ENCODE measurements at regions not wholly inside any gene's neighbourhood (a gene's known extent, or its start where the extent isn't known, plus 50 kb on each side); places are given as distances from the start of the nearest gene placed in this dataset.

DNA sequence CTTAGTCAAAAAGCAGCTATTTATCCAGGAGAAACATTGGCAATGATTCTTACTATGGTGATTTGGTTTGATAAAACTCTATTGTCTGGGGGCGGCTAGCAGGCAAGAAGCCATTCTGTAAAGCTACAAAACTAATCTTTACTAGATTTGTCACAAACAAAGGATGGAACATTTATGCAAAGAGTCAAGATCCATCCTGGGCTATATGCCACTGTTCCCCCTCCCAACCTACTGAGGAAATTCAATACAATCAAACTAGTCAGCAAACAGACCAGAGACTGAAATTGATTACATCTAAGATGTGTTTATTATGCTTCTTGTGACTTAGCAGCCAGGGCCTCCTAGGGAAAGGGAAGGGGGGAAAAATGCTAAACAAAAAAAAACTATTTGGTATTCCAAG lies 397.6 kb downstream of the GPAM start:
- H3K9me3 ChIP-seq (ENCODE audit: control insufficient read depth in 2 of 2, insufficient read depth in 1 of 2, low read depth in 1 of 2, low read length in 1 of 2), result no peaks in the 10 kb centered on the region
- H3K36me3 ChIP-seq (ENCODE audit: control insufficient read depth in 2 of 2, insufficient read depth in 2 of 2, low read length in 1 of 2), result no peaks in the 10 kb centered on the region
- H3K4me1 ChIP-seq (ENCODE audit: control insufficient read depth in 2 of 2, insufficient read depth in 2 of 2, low read length in 1 of 2), result no peaks in the 10 kb centered on the region
- H3K27me3 ChIP-seq (ENCODE audit: control insufficient read depth in 1 of 2, insufficient read depth in 2 of 2, low read length in 2 of 2), result no peaks in the 10 kb centered on the region
- H3K4me3 ChIP-seq (ENCODE audit: low read depth in 1 of 2, low read length in 2 of 2), result no peak overlapping the region
- WGBS, 2 donors, result 18 to 54% methylated on average over 1 of the region's 1 CpG
- H3K27ac ChIP-seq (ENCODE audit: low read depth in 2 of 2, low read length in 1 of 2), result no peak overlapping the region

DNA sequence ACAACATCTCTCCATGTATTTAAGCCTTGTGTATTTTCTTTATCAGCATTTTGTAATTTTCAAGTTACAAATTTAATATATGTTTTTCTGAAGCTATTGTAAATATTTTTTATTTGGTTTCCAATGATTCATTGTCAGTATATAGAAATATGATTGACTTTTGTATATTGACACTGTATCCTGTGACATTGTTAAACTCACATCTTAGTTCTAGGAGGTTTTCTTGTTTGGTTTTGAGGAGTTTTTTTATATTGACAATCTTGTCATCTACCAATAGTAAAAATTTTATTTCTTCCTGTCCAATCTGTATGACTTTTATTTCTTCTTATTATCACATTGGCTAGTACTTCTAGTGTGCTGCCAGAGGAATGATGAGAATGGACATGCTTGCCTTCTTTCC lies 393.7 kb downstream of the GPAM start:
- Histone ChIP-seq H3K4me1 (ENCODE audit: control insufficient read depth in 2 of 2, insufficient read depth in 2 of 2, low read length in 1 of 2) (no peaks in the 10 kb centered on the region), H3K36me3 (ENCODE audit: control insufficient read depth in 2 of 2, insufficient read depth in 2 of 2, low read length in 1 of 2) (no peaks in the 10 kb centered on the region), H3K27ac (ENCODE audit: low read depth in 2 of 2, low read length in 1 of 2) (no peak overlapping the region), H3K27me3 (ENCODE audit: control insufficient read depth in 1 of 2, insufficient read depth in 2 of 2, low read length in 2 of 2) (no peaks in the 10 kb centered on the region), H3K9me3 (ENCODE audit: control insufficient read depth in 2 of 2, insufficient read depth in 1 of 2, low read depth in 1 of 2, low read length in 1 of 2) (no peaks in the 10 kb centered on the region), H3K4me3 (ENCODE audit: low read depth in 1 of 2, low read length in 2 of 2) (no peak overlapping the region)

DNA sequence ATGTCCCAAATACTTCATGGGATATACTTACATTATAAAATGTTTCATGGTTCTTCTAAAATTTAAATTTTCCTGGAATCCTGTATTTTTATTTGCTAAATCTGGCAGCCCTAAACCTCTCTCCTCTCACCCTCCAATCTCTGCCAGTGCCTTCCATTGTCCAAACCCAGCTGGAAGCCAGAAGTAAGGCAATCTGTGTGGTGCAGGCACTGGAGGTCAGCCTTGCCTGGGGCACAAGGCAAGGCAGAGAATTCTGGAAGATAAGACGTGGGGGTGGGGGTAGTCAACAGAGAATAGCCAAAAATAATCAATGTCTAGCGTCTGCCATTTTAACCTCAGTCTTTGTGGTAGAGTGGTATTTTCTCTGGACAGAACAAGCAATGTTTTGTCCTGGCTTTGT lies 381.7 kb downstream of the GPAM start:
- Histone ChIP-seq H3K9me3 (ENCODE audit: control insufficient read depth in 2 of 2, insufficient read depth in 1 of 2, low read depth in 1 of 2, low read length in 1 of 2) (no peaks in the 10 kb centered on the region), H3K36me3 (ENCODE audit: control insufficient read depth in 2 of 2, insufficient read depth in 2 of 2, low read length in 1 of 2) (no peaks in the 10 kb centered on the region), H3K27me3 (ENCODE audit: control insufficient read depth in 1 of 2, insufficient read depth in 2 of 2, low read length in 2 of 2) (no peaks in the 10 kb centered on the region), H3K4me1 (ENCODE audit: control insufficient read depth in 2 of 2, insufficient read depth in 2 of 2, low read length in 1 of 2) (no peaks in the 10 kb centered on the region), H3K4me3 (ENCODE audit: low read depth in 1 of 2, low read length in 2 of 2) (no peak overlapping the region), H3K27ac (ENCODE audit: low read depth in 2 of 2, low read length in 1 of 2) (no peak overlapping the region)
- WGBS, 2 donors, result 64 to 71% methylated on average over 2 of the region's 2 CpGs

DNA sequence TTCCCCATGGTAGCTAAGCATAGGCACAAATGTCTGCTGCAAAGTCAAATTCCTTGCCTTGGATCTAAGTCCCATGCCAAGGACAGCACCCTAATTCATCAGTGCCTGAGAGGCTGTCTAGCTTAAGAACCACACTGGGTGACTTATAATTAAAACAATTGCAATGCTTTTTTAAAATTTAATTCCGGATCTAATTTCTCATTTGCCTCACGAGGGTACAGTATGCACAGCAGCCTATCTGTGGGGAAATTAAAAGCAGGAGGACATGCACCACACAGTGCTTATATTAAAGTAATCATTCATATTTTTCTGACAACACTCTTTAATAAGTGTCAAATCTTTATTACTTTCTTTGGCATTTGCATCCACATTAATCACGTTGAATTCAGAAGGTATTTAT lies 378.8 kb downstream of the GPAM start:
- Histone ChIP-seq H3K27me3 (ENCODE audit: control insufficient read depth in 1 of 2, insufficient read depth in 2 of 2, low read length in 2 of 2) (no peaks in the 10 kb centered on the region), H3K9me3 (ENCODE audit: control insufficient read depth in 2 of 2, insufficient read depth in 1 of 2, low read depth in 1 of 2, low read length in 1 of 2) (no peaks in the 10 kb centered on the region), H3K4me1 (ENCODE audit: control insufficient read depth in 2 of 2, insufficient read depth in 2 of 2, low read length in 1 of 2) (no peaks in the 10 kb centered on the region), H3K36me3 (ENCODE audit: control insufficient read depth in 2 of 2, insufficient read depth in 2 of 2, low read length in 1 of 2) (no peaks in the 10 kb centered on the region), H3K27ac (ENCODE audit: low read depth in 2 of 2, low read length in 1 of 2) (no peak overlapping the region), H3K4me3 (ENCODE audit: low read depth in 1 of 2, low read length in 2 of 2) (no peak overlapping the region)
- 62 to 65% methylated on average over 3 of the region's 3 CpGs for WGBS, 2 donors

DNA sequence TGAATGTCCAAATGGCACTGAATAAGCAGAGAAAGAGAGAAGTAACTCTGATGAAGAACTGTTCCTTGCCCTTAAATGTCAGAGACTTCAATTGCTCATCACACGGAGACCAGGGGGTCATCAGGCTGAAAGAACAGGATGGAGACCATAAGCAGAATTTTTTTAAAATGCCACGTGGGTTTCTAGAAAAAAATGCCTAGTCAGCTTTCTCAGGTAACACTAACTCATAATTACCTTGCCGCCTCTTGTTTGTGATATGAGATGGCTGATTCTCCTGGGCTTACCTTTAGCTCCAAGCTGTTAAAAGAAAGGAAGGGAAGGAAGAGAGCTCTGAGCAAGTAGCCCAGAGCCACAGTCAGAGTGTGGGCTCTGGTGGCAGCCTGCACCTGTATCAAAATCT lies 372.0 kb downstream of the GPAM start:
- Histone ChIP-seq H3K27ac (ENCODE audit: low read depth in 2 of 2, low read length in 1 of 2) (no peak overlapping the region), H3K9me3 (ENCODE audit: control insufficient read depth in 2 of 2, insufficient read depth in 1 of 2, low read depth in 1 of 2, low read length in 1 of 2) (no peaks in the 10 kb centered on the region), H3K4me3 (ENCODE audit: low read depth in 1 of 2, low read length in 2 of 2) (no peak overlapping the region), H3K36me3 (ENCODE audit: control insufficient read depth in 2 of 2, insufficient read depth in 2 of 2, low read length in 1 of 2) (no peaks in the 10 kb centered on the region), H3K4me1 (ENCODE audit: control insufficient read depth in 2 of 2, insufficient read depth in 2 of 2, low read length in 1 of 2) (no peaks in the 10 kb centered on the region), H3K27me3 (ENCODE audit: control insufficient read depth in 1 of 2, insufficient read depth in 2 of 2, low read length in 2 of 2) (no peaks in the 10 kb centered on the region)
- 61 to 72% methylated on average over 3 of the region's 3 CpGs for WGBS, 2 donors

DNA sequence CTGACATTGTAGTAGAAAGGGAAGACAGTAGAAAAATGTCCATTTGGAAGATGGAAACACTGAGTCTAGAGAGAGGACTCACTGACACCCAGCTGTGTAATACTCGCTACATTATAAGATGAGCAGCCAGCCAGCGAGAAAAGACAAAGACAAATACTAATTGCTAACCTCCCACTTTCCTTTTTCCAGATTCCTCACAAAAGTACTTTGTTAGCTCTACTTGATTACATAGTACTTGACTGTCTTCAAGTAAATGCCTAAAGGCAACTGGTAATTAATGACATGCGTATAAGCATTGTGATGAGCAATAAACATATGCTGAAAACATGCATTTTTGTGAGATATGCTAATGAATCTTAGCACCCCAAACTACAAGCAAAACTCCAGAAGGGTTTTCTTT lies 363.1 kb downstream of the GPAM start:
- Histone ChIP-seq H3K4me3 (ENCODE audit: low read depth in 1 of 2, low read length in 2 of 2) (no peak overlapping the region), H3K36me3 (ENCODE audit: control insufficient read depth in 2 of 2, insufficient read depth in 2 of 2, low read length in 1 of 2) (no peaks in the 10 kb centered on the region), H3K27ac (ENCODE audit: low read depth in 2 of 2, low read length in 1 of 2) (no peak overlapping the region), H3K9me3 (ENCODE audit: control insufficient read depth in 2 of 2, insufficient read depth in 1 of 2, low read depth in 1 of 2, low read length in 1 of 2) (no peaks in the 10 kb centered on the region), H3K27me3 (ENCODE audit: control insufficient read depth in 1 of 2, insufficient read depth in 2 of 2, low read length in 2 of 2) (no peaks in the 10 kb centered on the region), H3K4me1 (ENCODE audit: control insufficient read depth in 2 of 2, insufficient read depth in 2 of 2, low read length in 1 of 2) (no peaks in the 10 kb centered on the region)
- WGBS, 2 donors, result 90 to 91% methylated on average over 3 of the region's 3 CpGs

DNA sequence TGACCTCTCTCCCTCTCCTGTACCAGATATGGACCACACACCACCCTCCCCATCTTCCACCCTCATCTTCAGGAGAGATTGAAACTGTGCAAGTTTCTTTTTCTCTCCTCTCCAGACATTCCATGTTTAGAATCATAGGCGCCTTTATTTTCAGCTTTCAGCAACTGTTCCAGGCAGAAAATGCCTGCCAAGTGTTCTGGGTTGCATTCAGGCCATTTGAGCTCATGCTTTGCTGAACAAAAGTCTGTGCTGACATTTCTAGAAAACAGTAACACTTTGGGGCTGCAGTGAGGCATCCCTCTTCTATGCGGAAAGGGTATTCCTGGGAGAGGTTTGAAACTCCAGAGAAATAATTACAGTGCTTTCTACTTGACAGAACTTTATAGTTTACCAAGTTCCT lies 361.7 kb downstream of the GPAM start:
- no peaks in the 10 kb centered on the region for H3K27me3 ChIP-seq (ENCODE audit: control insufficient read depth in 1 of 2, insufficient read depth in 2 of 2, low read length in 2 of 2)
- 77 to 79% methylated on average over 2 of the region's 2 CpGs for WGBS, 2 donors
- H3K36me3 ChIP-seq (ENCODE audit: control insufficient read depth in 2 of 2, insufficient read depth in 2 of 2, low read length in 1 of 2), result no peaks in the 10 kb centered on the region
- no peak overlapping the region for H3K4me3 ChIP-seq (ENCODE audit: low read depth in 1 of 2, low read length in 2 of 2)
- H3K9me3 ChIP-seq (ENCODE audit: control insufficient read depth in 2 of 2, insufficient read depth in 1 of 2, low read depth in 1 of 2, low read length in 1 of 2), result no peaks in the 10 kb centered on the region
- no peak overlapping the region for H3K27ac ChIP-seq (ENCODE audit: low read depth in 2 of 2, low read length in 1 of 2)
- H3K4me1 ChIP-seq (ENCODE audit: control insufficient read depth in 2 of 2, insufficient read depth in 2 of 2, low read length in 1 of 2), result no peaks in the 10 kb centered on the region

DNA sequence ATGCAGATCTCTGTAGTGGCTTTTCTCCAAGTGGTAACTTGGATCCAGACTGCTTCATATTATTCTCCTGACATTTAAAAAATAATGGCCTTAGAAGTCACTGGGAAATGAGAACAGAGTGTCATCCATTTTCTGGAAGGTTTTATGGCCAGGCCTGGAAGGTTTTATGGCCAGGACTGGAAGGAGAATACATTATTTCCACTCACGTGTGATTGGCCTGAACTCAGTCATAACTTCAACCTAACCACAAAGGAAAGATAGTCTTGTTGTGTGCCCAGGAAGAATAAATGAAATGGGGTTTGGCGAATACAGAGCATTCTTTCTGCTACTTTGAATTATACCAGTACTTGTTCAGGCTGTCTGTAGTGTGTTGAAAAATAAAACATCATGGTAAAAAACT lies 360.9 kb downstream of the GPAM start:
- WGBS, 2 donors, result 33 to 39% methylated on average over 2 of the region's 2 CpGs
- no peak overlapping the region for H3K27ac ChIP-seq (ENCODE audit: low read depth in 2 of 2, low read length in 1 of 2)
- H3K4me1 ChIP-seq (ENCODE audit: control insufficient read depth in 2 of 2, insufficient read depth in 2 of 2, low read length in 1 of 2), result no peaks in the 10 kb centered on the region
- no peaks in the 10 kb centered on the region for H3K9me3 ChIP-seq (ENCODE audit: control insufficient read depth in 2 of 2, insufficient read depth in 1 of 2, low read depth in 1 of 2, low read length in 1 of 2)
- no peaks in the 10 kb centered on the region for H3K27me3 ChIP-seq (ENCODE audit: control insufficient read depth in 1 of 2, insufficient read depth in 2 of 2, low read length in 2 of 2)
- H3K4me3 ChIP-seq (ENCODE audit: low read depth in 1 of 2, low read length in 2 of 2), result no peak overlapping the region
- H3K36me3 ChIP-seq (ENCODE audit: control insufficient read depth in 2 of 2, insufficient read depth in 2 of 2, low read length in 1 of 2), result no peaks in the 10 kb centered on the region

DNA sequence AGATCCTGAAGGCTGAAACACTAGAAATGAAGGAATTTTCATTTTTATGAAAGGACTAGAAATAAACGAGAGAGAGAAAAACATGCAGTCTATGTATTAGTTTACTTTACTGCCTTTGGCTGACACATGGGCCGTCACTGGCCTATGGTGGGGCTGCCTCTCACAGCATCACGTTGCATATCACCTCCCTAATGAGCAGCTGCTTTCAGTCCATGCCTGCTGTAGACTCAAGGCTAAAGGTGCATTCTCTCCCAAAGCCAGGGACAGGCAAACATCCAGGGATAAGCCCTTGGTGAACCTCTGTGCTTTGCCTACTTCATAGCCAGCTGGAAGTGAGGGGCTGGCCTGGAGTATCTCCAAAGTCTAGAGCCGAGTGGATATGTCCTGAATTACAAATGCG lies 359.4 kb downstream of the GPAM start:
- WGBS, 2 donors, result 60 to 65% methylated on average over 5 of the region's 5 CpGs
- Histone ChIP-seq H3K27me3 (ENCODE audit: control insufficient read depth in 1 of 2, insufficient read depth in 2 of 2, low read length in 2 of 2) (no peaks in the 10 kb centered on the region), H3K36me3 (ENCODE audit: control insufficient read depth in 2 of 2, insufficient read depth in 2 of 2, low read length in 1 of 2) (no peaks in the 10 kb centered on the region), H3K4me3 (ENCODE audit: low read depth in 1 of 2, low read length in 2 of 2) (no peak overlapping the region), H3K27ac (ENCODE audit: low read depth in 2 of 2, low read length in 1 of 2) (no peak overlapping the region), H3K4me1 (ENCODE audit: control insufficient read depth in 2 of 2, insufficient read depth in 2 of 2, low read length in 1 of 2) (no peaks in the 10 kb centered on the region), H3K9me3 (ENCODE audit: control insufficient read depth in 2 of 2, insufficient read depth in 1 of 2, low read depth in 1 of 2, low read length in 1 of 2) (no peaks in the 10 kb centered on the region)

DNA sequence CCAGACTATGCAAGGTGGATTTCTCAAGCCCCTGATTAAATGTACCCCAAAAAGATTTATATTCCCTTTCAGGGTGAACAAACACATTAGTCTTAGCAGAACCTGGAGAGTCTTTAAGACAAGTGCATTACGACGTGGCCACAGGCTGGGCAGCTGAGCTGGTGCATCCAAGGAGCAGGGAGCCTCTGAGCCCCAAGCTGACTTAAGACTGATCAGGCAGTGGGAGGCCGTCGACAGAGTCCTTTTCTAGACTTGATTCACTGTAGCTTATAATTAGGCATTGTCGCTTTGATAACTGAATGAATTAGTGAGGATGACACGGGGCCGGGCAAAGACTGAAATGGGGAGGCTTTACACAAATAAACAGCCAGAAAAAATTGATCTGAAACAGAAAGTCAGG lies 353.2 kb downstream of the GPAM start:
- H3K9me3 ChIP-seq (ENCODE audit: control insufficient read depth in 2 of 2, insufficient read depth in 1 of 2, low read depth in 1 of 2, low read length in 1 of 2), result no peaks in the 10 kb centered on the region
- no peak overlapping the region for H3K4me3 ChIP-seq (ENCODE audit: low read depth in 1 of 2, low read length in 2 of 2)
- H3K27me3 ChIP-seq (ENCODE audit: control insufficient read depth in 1 of 2, insufficient read depth in 2 of 2, low read length in 2 of 2), result no peaks in the 10 kb centered on the region
- no peaks in the 10 kb centered on the region for H3K4me1 ChIP-seq (ENCODE audit: control insufficient read depth in 2 of 2, insufficient read depth in 2 of 2, low read length in 1 of 2)
- 52 to 56% methylated on average over 7 of the region's 7 CpGs for WGBS, 2 donors
- H3K27ac ChIP-seq (ENCODE audit: low read depth in 2 of 2, low read length in 1 of 2), result no peak overlapping the region
- H3K36me3 ChIP-seq (ENCODE audit: control insufficient read depth in 2 of 2, insufficient read depth in 2 of 2, low read length in 1 of 2), result no peaks in the 10 kb centered on the region

All from esophagus (tissue), 2 donors.